Iris pigment epithelial cell (primary cell): ENCODE measurements at regions not wholly inside any gene's neighbourhood (a gene's known extent, or its start where the extent isn't known, plus 50 kb on each side); places are given as distances from the start of the nearest gene placed in this dataset.
"Not testable (repeated sequence)": the region's sequence is repeated elsewhere in the genome, so short reads cannot be mapped to it uniquely, and the experiment has no call there.

Experiments
- DNase-seq: peaks from one replicate; pipeline ENCODE4 v3.0.0-alpha.2; 2011; ENCODE audit warnings: low read depth

- no peak for DNase-seq
Measured at GRCh38 chr21:15278279-15278678, 213.5 kb upstream of the NRIP1 start.

- DNase-seq, result no peak
Measured at GRCh38 chr21:15278851-15279250, 214.1 kb upstream of the NRIP1 start.

- DNase-seq, result no peak
Measured at GRCh38 chr21:15279482-15279881, 214.7 kb upstream of the NRIP1 start.

GRCh38 chr21:15281714-15282113 is 216.9 kb upstream of the NRIP1 start:
- DNase-seq, result no peak

GRCh38 chr21:15282665-15283064 is 217.9 kb upstream of the NRIP1 start:
- DNase-seq, result no peak

- no peak for DNase-seq
Measured at GRCh38 chr21:15283138-15283537, 218.3 kb upstream of the NRIP1 start.

GRCh38 chr21:15283789-15284188 is 219.0 kb upstream of the NRIP1 start:
- no peak for DNase-seq

- DNase-seq, result no peak
Measured at GRCh38 chr21:15285556-15285955, 220.8 kb upstream of the NRIP1 start.

GRCh38 chr21:15289246-15289645 is 224.4 kb upstream of the NRIP1 start:
- no peak for DNase-seq

GRCh38 chr21:15289896-15290841 is 225.4 kb upstream of the NRIP1 start:
- DNase-seq, result no peak

GRCh38 chr21:15291621-15292266 is 226.9 kb upstream of the NRIP1 start:
- DNase-seq, result no peak

GRCh38 chr21:15293240-15293639 is 228.4 kb upstream of the NRIP1 start:
- peak; percentile 87 for DNase-seq

GRCh38 chr21:15295875-15296274 is 231.1 kb upstream of the NRIP1 start:
- DNase-seq, result no peak

GRCh38 chr21:15297824-15298223 is 233.0 kb upstream of the NRIP1 start:
- DNase-seq, result no peak

- no peak for DNase-seq
Measured at GRCh38 chr21:15298306-15298705, 233.5 kb upstream of the NRIP1 start.

GRCh38 chr21:15298755-15299154 is 234.0 kb upstream of the NRIP1 start:
- DNase-seq, result not testable (repeated sequence)

- no peak for DNase-seq
Measured at GRCh38 chr21:15300131-15300530, 235.3 kb upstream of the NRIP1 start.

GRCh38 chr21:15301014-15301413 is 236.2 kb upstream of the NRIP1 start:
- DNase-seq, result peak; percentile 21

- DNase-seq, result no peak
Measured at GRCh38 chr21:15301736-15302135, 236.9 kb upstream of the NRIP1 start.

- DNase-seq, result no peak
Measured at GRCh38 chr21:15306271-15306670, 241.5 kb upstream of the NRIP1 start.

- no peak for DNase-seq
Measured at GRCh38 chr21:15308333-15308732, 243.5 kb upstream of the NRIP1 start.

GRCh38 chr21:15309022-15309590 is 244.3 kb upstream of the NRIP1 start:
- no peak for DNase-seq

GRCh38 chr21:15309721-15310120 is 244.9 kb upstream of the NRIP1 start:
- no peak for DNase-seq
